DOHH2 (cell line): ENCODE measurements at regions not wholly inside any gene's neighbourhood (a gene's known extent, or its start where the extent isn't known, plus 50 kb on each side); places are given as distances from the start of the nearest gene placed in this dataset.

ENCODE experiments used
- H3F3A ChIP-seq: fragments of 200-600 bp; sonication (generic), shearing (Covaris generic); 2 replicates; pipeline ENCODE4 v1.6.0; 2016; ENCODE audit warnings: antibody characterized with exemption, mild to moderate bottlenecking; ENCODE audit not compliant: control insufficient read depth, insufficient read depth
- H3K27ac ChIP-seq: fragments of 200-600 bp; sonication (generic); 2 replicates; pipeline ENCODE4 v1.5.1; 2014; ENCODE audit warnings: low read depth, mild to moderate bottlenecking, low read length, moderate library complexity
- H3K27me3 ChIP-seq: fragments of 200-600 bp; sonication (generic); 2 replicates; pipeline ENCODE4 v1.6.1; 2014; ENCODE audit warnings: mild to moderate bottlenecking, low read length, mixed read lengths; ENCODE audit not compliant: control insufficient read depth
- H3K36me3 ChIP-seq: fragments of 200-600 bp; sonication (generic); 2 replicates; pipeline ENCODE4 v1.6.1; 2014; ENCODE audit warnings: mild to moderate bottlenecking, low read length, moderate library complexity, mixed read lengths; ENCODE audit not compliant: control insufficient read depth
- H3K4me1 ChIP-seq: fragments of 200-600 bp; sonication (generic); 2 replicates; pipeline ENCODE4 v1.6.1; 2014; ENCODE audit warnings: mild to moderate bottlenecking, low read length, mixed read lengths; ENCODE audit not compliant: control insufficient read depth
- H3K4me2 ChIP-seq: fragments of 200-600 bp; sonication (generic); 2 replicates; pipeline ENCODE4 v1.6.0; 2014; ENCODE audit warnings: mild to moderate bottlenecking, low read length, moderate library complexity
- H3K4me3 ChIP-seq: fragments of 200-600 bp; sonication (generic); 2 replicates; pipeline ENCODE4 v1.5.1; 2014; ENCODE audit warnings: mild to moderate bottlenecking, low read length, mixed read lengths
- H3K79me2 ChIP-seq: fragments of 200-600 bp; sonication (generic); 2 replicates; pipeline ENCODE4 v1.6.1; 2014; ENCODE audit warnings: mild to moderate bottlenecking, low read length, mixed read lengths; ENCODE audit not compliant: control insufficient read depth
- H3K9me2 ChIP-seq: fragments of 200-600 bp; sonication (generic); replicated peaks from 2 replicates; pipeline ENCODE4 v1.6.1; 2014; ENCODE audit warnings: mild to moderate bottlenecking, low read length, mixed read lengths; ENCODE audit not compliant: control insufficient read depth
- H3K9me3 ChIP-seq: fragments of 200-600 bp; sonication (generic); 2 replicates; pipeline ENCODE4 v1.6.1; 2014; ENCODE audit warnings: antibody characterized with exemption, low read length, mixed read lengths; ENCODE audit not compliant: control insufficient read depth, insufficient read depth
- H4K20me1 ChIP-seq: fragments of 200-600 bp; sonication (generic); 2 replicates; pipeline ENCODE4 v1.6.0; 2014; ENCODE audit warnings: low read depth, mild to moderate bottlenecking, antibody characterized with exemption, low read length, moderate library complexity; ENCODE audit not compliant: control insufficient read depth, insufficient read depth
- CTCF ChIP-seq: fragments of 200-600 bp; sonication (generic); IDR thresholded peaks from one replicate; pipeline ENCODE4 v1.5.1; 2014; ENCODE audit warnings: antibody characterized with exemption, mild to moderate bottlenecking, low read depth, low read length; ENCODE audit not compliant: poor library complexity, severe bottlenecking
- EZH2phosphoT487 ChIP-seq: fragments of 200-600 bp; sonication (generic); IDR thresholded peaks from 2 replicates; pipeline ENCODE4 v1.6.1; 2017; ENCODE audit warnings: borderline replicate concordance, mild to moderate bottlenecking, antibody characterized with exemption, low read length, moderate library complexity, mixed read lengths

GRCh38 chr3:24616110-24616829 is 121.6 kb upstream of the THRB start:
- Histone ChIP-seq H3K36me3 (no peaks in the 10 kb centered on the region), H3K9me3 (no peaks in the 10 kb centered on the region), H3K79me2 (no peaks in the 10 kb centered on the region), H3F3A (no peaks in the 10 kb centered on the region), H3K4me2 (no peak overlapping the region), H4K20me1 (no peaks in the 10 kb centered on the region), H3K27ac (no peak overlapping the region), H3K4me1 (no peaks in the 10 kb centered on the region), H3K4me3 (no peak overlapping the region), H3K9me2 (no peaks in the 10 kb centered on the region; the same call in 1 of the 2 replicates), H3K27me3 (no peaks in the 10 kb centered on the region)
- TF ChIP-seq CTCF (no peak), EZH2phosphoT487 (no peak)

GRCh38 chr3:24622138-24622537 is 127.5 kb upstream of the THRB start:
- no peaks in the 10 kb centered on the region for H3K4me1 ChIP-seq
- no peak overlapping the region for H3K27ac ChIP-seq
- H3K36me3 ChIP-seq, result no peaks in the 10 kb centered on the region
- H3K9me2 ChIP-seq, result no peaks in the 10 kb centered on the region
- H3K79me2 ChIP-seq, result no peaks in the 10 kb centered on the region
- no peak for TF ChIP-seq EZH2phosphoT487
- no peak for TF ChIP-seq CTCF
- no peaks in the 10 kb centered on the region for H3K9me3 ChIP-seq
- no peaks in the 10 kb centered on the region for H3F3A ChIP-seq
- no peaks in the 10 kb centered on the region for H4K20me1 ChIP-seq
- H3K4me2 ChIP-seq, result no peak overlapping the region
- H3K4me3 ChIP-seq, result no peak overlapping the region
- no peaks in the 10 kb centered on the region for H3K27me3 ChIP-seq

- Histone ChIP-seq H3K4me3 (no peak overlapping the region), H3K4me1 (no peaks in the 10 kb centered on the region), H3K9me3 (no peaks in the 10 kb centered on the region), H4K20me1 (no peaks in the 10 kb centered on the region), H3K27me3 (no peaks in the 10 kb centered on the region), H3K9me2 (no peaks in the 10 kb centered on the region), H3K36me3 (no peaks in the 10 kb centered on the region), H3K79me2 (no peaks in the 10 kb centered on the region), H3K27ac (no peak overlapping the region), H3F3A (no peaks in the 10 kb centered on the region), H3K4me2 (no peak overlapping the region)
- TF ChIP-seq CTCF (no peak), EZH2phosphoT487 (no peak)
Measured at GRCh38 chr3:24622696-24623225, 128.1 kb upstream of the THRB start.
